Liver (tissue), 3 donors: ENCODE measurements at regions not wholly inside any gene's neighbourhood (a gene's known extent, or its start where the extent isn't known, plus 50 kb on each side); places are given as distances from the start of the nearest gene placed in this dataset.

ENCODE experiments used
- ATF3 ChIP-seq: IDR thresholded peaks from 2 replicates; pipeline ENCODE4 v1.6.1; 2016; ENCODE audit warnings: antibody characterized with exemption
- CTCF ChIP-seq: fragments of 150-350 bp; IDR thresholded peaks from 2 replicates; pipeline ENCODE4 v1.5.1; 2017; ENCODE audit warnings: improper control_type of control experiment, low read depth, low read length; ENCODE audit not compliant: missing input control
- EGR1 ChIP-seq, 2 donors: IDR thresholded peaks; 2 replicates each; pipeline ENCODE4 v1.6.1; 2016 to 2018; ENCODE audit warnings: antibody characterized with exemption in 2 of 2, low read depth in 2 of 2
- FOXA1 ChIP-seq: IDR thresholded peaks from 2 replicates; pipeline ENCODE4 v1.6.1; 2016; ENCODE audit warnings: antibody characterized with exemption
- GABPA ChIP-seq, 2 donors: IDR thresholded peaks in 1 of 2; conservative IDR thresholded peaks in 1 of 2; 2 replicates each; pipeline ENCODE4 v1.6.1; 2016; ENCODE audit warnings: antibody characterized with exemption in 2 of 2, mild to moderate bottlenecking in 1 of 2, moderate library complexity in 1 of 2
- HNF4G ChIP-seq: IDR thresholded peaks from 2 replicates; pipeline ENCODE4 v1.6.1; 2016; ENCODE audit warnings: antibody characterized with exemption
- MAX ChIP-seq: IDR thresholded peaks from 2 replicates; pipeline ENCODE4 v1.6.1; 2016; ENCODE audit warnings: antibody characterized with exemption
- NR2F2 ChIP-seq: IDR thresholded peaks from 2 replicates; pipeline ENCODE4 v1.6.1; 2016; ENCODE audit warnings: antibody characterized with exemption
- RAD21 ChIP-seq, 2 donors: IDR thresholded peaks; 2 replicates each; pipeline ENCODE4 v1.6.1; 2016; ENCODE audit warnings: antibody characterized with exemption in 2 of 2, mild to moderate bottlenecking in 2 of 2
- RXRA ChIP-seq, 2 donors: IDR thresholded peaks; 2 replicates each; pipeline ENCODE4 v1.6.1; 2017 to 2018; ENCODE audit warnings: antibody characterized with exemption in 2 of 2, mild to moderate bottlenecking in 1 of 2
- YY1 ChIP-seq: IDR thresholded peaks from 2 replicates; pipeline ENCODE4 v1.6.1; 2016; ENCODE audit warnings: antibody characterized with exemption, mild to moderate bottlenecking
- ZBTB33 ChIP-seq: IDR thresholded peaks from 2 replicates; pipeline ENCODE4 v1.6.1; 2016; ENCODE audit warnings: antibody characterized with exemption
- TF ChIP-seq, protein P1 (sequence below): IDR thresholded peaks from 2 replicates; pipeline ENCODE4 v1.6.1; 2016; ENCODE audit warnings: antibody characterized with exemption, mild to moderate bottlenecking
- donor health status: healthy.
- donor health status: healthy.

DNA sequence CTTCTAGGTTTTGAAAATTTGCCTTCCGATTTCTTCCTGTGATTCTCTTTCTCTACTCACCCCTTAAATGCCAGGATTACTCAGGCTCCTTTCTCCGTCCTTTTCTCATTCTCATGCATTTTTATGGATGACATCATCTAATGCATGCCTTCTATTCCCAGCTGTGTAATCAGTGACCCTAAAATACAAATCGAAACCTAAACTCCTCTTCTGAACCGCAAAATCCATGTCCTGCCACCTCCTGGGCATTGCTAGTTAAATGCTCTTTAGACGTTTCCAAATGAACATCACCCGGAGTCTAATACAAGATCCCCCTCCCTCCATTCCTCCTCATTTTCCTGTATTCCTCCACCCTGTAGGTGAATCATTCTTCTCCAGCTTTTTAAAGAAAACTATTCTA is 1703.1 kb upstream of the FLRT2 start:
- TF ChIP-seq CTCF (no peak), YY1 (no peak), FOXA1 (no peak), GABPA (IDR thresholded peaks at IDR 0.05 in 1 of 2, conservative IDR thresholded peaks at IDR 0.05 in 1 of 2) (no peak), MAX (no peak), RAD21 (IDR thresholded peaks at IDR 0.05) (no peak), ZBTB33 (no peak), RXRA (IDR thresholded peaks at IDR 0.05) (no peak), ATF3 (no peak), EGR1 (IDR thresholded peaks at IDR 0.05; ENCODE audit: low read depth in 2 of 2) (no peak), NR2F2 (no peak), HNF4G (no peak)
- TF ChIP-seq, protein P1, sequence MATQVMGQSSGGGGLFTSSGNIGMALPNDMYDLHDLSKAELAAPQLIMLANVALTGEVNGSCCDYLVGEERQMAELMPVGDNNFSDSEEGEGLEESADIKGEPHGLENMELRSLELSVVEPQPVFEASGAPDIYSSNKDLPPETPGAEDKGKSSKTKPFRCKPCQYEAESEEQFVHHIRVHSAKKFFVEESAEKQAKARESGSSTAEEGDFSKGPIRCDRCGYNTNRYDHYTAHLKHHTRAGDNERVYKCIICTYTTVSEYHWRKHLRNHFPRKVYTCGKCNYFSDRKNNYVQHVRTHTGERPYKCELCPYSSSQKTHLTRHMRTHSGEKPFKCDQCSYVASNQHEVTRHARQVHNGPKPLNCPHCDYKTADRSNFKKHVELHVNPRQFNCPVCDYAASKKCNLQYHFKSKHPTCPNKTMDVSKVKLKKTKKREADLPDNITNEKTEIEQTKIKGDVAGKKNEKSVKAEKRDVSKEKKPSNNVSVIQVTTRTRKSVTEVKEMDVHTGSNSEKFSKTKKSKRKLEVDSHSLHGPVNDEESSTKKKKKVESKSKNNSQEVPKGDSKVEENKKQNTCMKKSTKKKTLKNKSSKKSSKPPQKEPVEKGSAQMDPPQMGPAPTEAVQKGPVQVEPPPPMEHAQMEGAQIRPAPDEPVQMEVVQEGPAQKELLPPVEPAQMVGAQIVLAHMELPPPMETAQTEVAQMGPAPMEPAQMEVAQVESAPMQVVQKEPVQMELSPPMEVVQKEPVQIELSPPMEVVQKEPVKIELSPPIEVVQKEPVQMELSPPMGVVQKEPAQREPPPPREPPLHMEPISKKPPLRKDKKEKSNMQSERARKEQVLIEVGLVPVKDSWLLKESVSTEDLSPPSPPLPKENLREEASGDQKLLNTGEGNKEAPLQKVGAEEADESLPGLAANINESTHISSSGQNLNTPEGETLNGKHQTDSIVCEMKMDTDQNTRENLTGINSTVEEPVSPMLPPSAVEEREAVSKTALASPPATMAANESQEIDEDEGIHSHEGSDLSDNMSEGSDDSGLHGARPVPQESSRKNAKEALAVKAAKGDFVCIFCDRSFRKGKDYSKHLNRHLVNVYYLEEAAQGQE: no peak
